ENCODE measurements at regions not wholly inside any gene's neighbourhood (a gene's known extent, or its start where the extent isn't known, plus 50 kb on each side); places are given as distances from the start of the nearest gene placed in this dataset.
A peak's percentile ranks its signal among the peaks of the same experiment; 100 is the strongest.

GRCh38 chr13:74068471-74068870 lies 65.7 kb downstream of the KLF12 start:
- H3K4me3 Mint-ChIP-seq, result peak overlapping the region; percentile 39
- H3K27ac Mint-ChIP-seq, result peak overlapping the region; percentile 80
- Histone ChIP-seq H3K27ac (ENCODE audit: low read depth in 1 of 2, low read length in 2 of 2) (no peak overlapping the region), H3K4me3 (ENCODE audit: low read length) (no peak overlapping the region), H3K27me3 (ENCODE audit: control insufficient read depth in 1 of 2, insufficient read depth in 2 of 2, low read length in 2 of 2) (no peaks in the 10 kb centered on the region), H3K9me3 (ENCODE audit: control insufficient read depth in 1 of 2, insufficient read depth in 1 of 2, low read length in 2 of 2) (peaks cover 0 to 6% of the 10 kb centered on the region in 2 experiments), H3K4me1 (ENCODE audit: insufficient read depth, low read length) (peaks cover 47% of the 10 kb centered on the region), H3K36me3 (ENCODE audit: insufficient read depth, low read length) (peaks cover 8% of the 10 kb centered on the region)
- H3K9me3 Mint-ChIP-seq, result no peaks in the 10 kb centered on the region
- CTCF ChIA-PET, result interaction anchor here (1.1 to 1.2 kb wide), 2 partner anchors 64 to 218 kb away, joined by 3 read pairs; no protein-coding TSS in a partner anchor
- no peaks in the 10 kb centered on the region for H3K27me3 Mint-ChIP-seq
- POLR2A ChIA-PET, result interaction anchor here (0.7 to 2.7 kb wide), 4 partner anchors 41 to 966 kb away, joined by 3 to 14 read pairs (median 3); partner anchors contain the start of gene KLF12
- ATAC-seq (ENCODE audit: poor library complexity), result peak; percentile 41
- peak in 5 of 14 experiments; percentile 28 to 59 (median 40) for DNase-seq
- H3K4me1 Mint-ChIP-seq (ENCODE audit: low read depth), result peaks cover 83% of the 10 kb centered on the region
- intact Hi-C loops (cut with DNase I, micrococcal nuclease), result no loop called here
- TF ChIP-seq CTCF (IDR thresholded peaks at IDR 0.05), result no peak
- peaks cover 20% of the 10 kb centered on the region for H3K36me3 Mint-ChIP-seq (ENCODE audit: low read depth)

DNA sequence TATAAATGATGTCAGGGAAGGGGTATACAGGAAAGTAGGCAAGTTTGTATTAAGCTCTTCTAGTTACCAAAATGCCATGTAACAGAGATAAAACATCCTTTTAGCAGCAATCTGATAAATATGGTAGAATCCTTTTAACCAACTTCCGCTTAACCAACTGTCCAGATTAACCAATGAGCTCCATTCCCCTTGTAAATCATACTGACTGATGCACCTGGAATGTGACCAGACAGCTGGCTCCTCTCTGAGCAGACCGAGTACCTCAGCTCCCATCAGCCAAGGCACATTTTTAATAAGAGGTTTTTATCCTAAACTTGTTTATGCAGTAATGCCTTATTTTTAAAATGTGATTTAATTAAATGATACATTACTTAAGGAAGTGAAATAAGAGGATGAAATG lies 66.4 kb downstream of the KLF12 start:
- Mint-ChIP-seq H3K4me1 (ENCODE audit: low read depth) (peaks cover 83% of the 10 kb centered on the region), H3K9me3 (no peaks in the 10 kb centered on the region), H3K27ac (peak overlapping the region; percentile 37), H3K36me3 (ENCODE audit: low read depth) (peaks cover 16% of the 10 kb centered on the region), H3K4me3 (peak overlapping the region; percentile 13), H3K27me3 (no peaks in the 10 kb centered on the region)
- peaks cover 0 to 6% of the 10 kb centered on the region in 2 experiments for H3K9me3 ChIP-seq (ENCODE audit: control insufficient read depth in 1 of 2, insufficient read depth in 1 of 2, low read length in 2 of 2)
- H3K27me3 ChIP-seq (ENCODE audit: control insufficient read depth in 1 of 2, insufficient read depth in 2 of 2, low read length in 2 of 2), result no peaks in the 10 kb centered on the region
- intact Hi-C loops (cut with DNase I, micrococcal nuclease), result no loop called here
- POLR2A ChIA-PET, result interaction anchor here (0.6 to 2.7 kb wide), 5 partner anchors 41 to 966 kb away, joined by 3 to 14 read pairs (median 3); partner anchors contain the start of gene KLF12
- no peak for TF ChIP-seq CTCF (IDR thresholded peaks at IDR 0.05)
- no peak overlapping the region for H3K4me3 ChIP-seq (ENCODE audit: low read length)
- peaks cover 49% of the 10 kb centered on the region for H3K4me1 ChIP-seq (ENCODE audit: insufficient read depth, low read length)
- CTCF ChIA-PET, result interaction anchor here (1.1 to 1.2 kb wide), 2 partner anchors 65 to 219 kb away, joined by 3 read pairs; no protein-coding TSS in a partner anchor
- H3K27ac ChIP-seq (ENCODE audit: low read depth in 1 of 2, low read length in 2 of 2), result no peak overlapping the region
- no peak for DNase-seq
- ATAC-seq (ENCODE audit: poor library complexity), result no peak
- peaks cover 5% of the 10 kb centered on the region for H3K36me3 ChIP-seq (ENCODE audit: insufficient read depth, low read length)

DNA sequence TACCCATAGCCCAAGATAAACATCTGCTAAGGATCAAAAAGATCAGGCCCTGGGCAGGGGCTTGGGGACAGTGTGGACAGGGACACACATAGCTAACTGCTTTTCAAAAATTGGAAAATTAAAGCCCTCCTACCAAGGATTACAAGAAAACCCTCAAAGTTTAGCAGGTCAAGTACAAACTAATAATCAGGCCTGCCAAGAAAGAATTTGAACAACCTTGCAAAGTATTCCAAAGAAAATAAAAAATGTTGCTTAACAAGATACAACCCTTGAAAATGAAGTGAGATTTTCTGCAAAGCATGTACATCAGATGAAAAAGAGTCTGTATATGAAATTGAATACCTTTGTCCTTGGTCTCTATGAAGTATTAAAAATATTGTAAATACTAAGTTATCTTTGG lies 67.3 kb downstream of the KLF12 start:
- no peaks in the 10 kb centered on the region for H3K36me3 ChIP-seq (ENCODE audit: insufficient read depth, low read length)
- Mint-ChIP-seq H3K27me3 (no peaks in the 10 kb centered on the region), H3K9me3 (no peaks in the 10 kb centered on the region), H3K4me1 (ENCODE audit: low read depth) (peaks cover 89% of the 10 kb centered on the region), H3K27ac (no peak overlapping the region), H3K4me3 (no peak overlapping the region), H3K36me3 (ENCODE audit: low read depth) (peaks cover 15% of the 10 kb centered on the region)
- ATAC-seq (ENCODE audit: poor library complexity) (no peak), DNase-seq (no peak)
- CTCF ChIA-PET, result interaction anchor here (0.9 to 1.6 kb wide), 2 partner anchors 12 to 312 kb away, joined by 3 read pairs; no protein-coding TSS in a partner anchor
- no peak overlapping the region for H3K4me3 ChIP-seq (ENCODE audit: low read length)
- no peak for TF ChIP-seq CTCF (IDR thresholded peaks at IDR 0.05)
- intact Hi-C loops (cut with DNase I, micrococcal nuclease), result no loop called here
- no peaks in the 10 kb centered on the region for H3K27me3 ChIP-seq (ENCODE audit: control insufficient read depth in 1 of 2, insufficient read depth in 2 of 2, low read length in 2 of 2)
- H3K9me3 ChIP-seq (ENCODE audit: control insufficient read depth in 1 of 2, insufficient read depth in 1 of 2, low read length in 2 of 2), result peaks cover 0 to 3% of the 10 kb centered on the region in 2 experiments
- POLR2A ChIA-PET, result interaction anchor here (1.2 to 2.7 kb wide), 2 partner anchors 66 to 81 kb away, joined by 4 to 14 read pairs; partner anchors contain the start of gene KLF12
- H3K27ac ChIP-seq (ENCODE audit: low read depth in 1 of 2, low read length in 2 of 2), result no peak overlapping the region
- peaks cover 52% of the 10 kb centered on the region for H3K4me1 ChIP-seq (ENCODE audit: insufficient read depth, low read length)
